HG03066 (cell line): ENCODE measurements at regions not wholly inside any gene's neighbourhood (a gene's known extent, or its start where the extent isn't known, plus 50 kb on each side); places are given as distances from the start of the nearest gene placed in this dataset.
"Not testable (repeated sequence)": the region's sequence is repeated elsewhere in the genome, so short reads cannot be mapped to it uniquely, and the experiment has no call there.

Experiments
- ATAC-seq: cut with Tn5 transposase; IDR thresholded peaks from one replicate; pipeline ENCODE4 v1.9.1; 2021; ENCODE audit warnings: low read depth; ENCODE audit not compliant: unreplicated experiment

- ATAC-seq = no peak
Measured at GRCh38 chr12:97711392-97711791, 248.8 kb downstream of the RMST start.

GRCh38 chr12:97713270-97713669 is 250.7 kb downstream of the RMST start:
- ATAC-seq = no peak

GRCh38 chr12:97714107-97714563 is 251.5 kb downstream of the RMST start:
- ATAC-seq = no peak

- no peak for ATAC-seq
Measured at GRCh38 chr12:97716356-97716755, 253.8 kb downstream of the RMST start.

- ATAC-seq = not testable (repeated sequence)
Measured at GRCh38 chr12:97723801-97724200, 261.2 kb downstream of the RMST start.

GRCh38 chr12:97745406-97746101 is 282.9 kb downstream of the RMST start:
- ATAC-seq = no peak

- no peak for ATAC-seq
Measured at GRCh38 chr12:97748298-97748697, 285.7 kb downstream of the RMST start.

- no peak for ATAC-seq
Measured at GRCh38 chr12:97751704-97752103, 289.1 kb downstream of the RMST start.

- no peak for ATAC-seq
Measured at GRCh38 chr12:97752129-97752528, 289.5 kb downstream of the RMST start.

GRCh38 chr12:97753332-97753731 is 290.7 kb downstream of the RMST start:
- ATAC-seq = no peak

GRCh38 chr12:97754306-97754705 is 291.7 kb downstream of the RMST start:
- no peak for ATAC-seq

GRCh38 chr12:97756066-97756666 is 293.6 kb downstream of the RMST start:
- no peak for ATAC-seq

GRCh38 chr12:97756741-97757140 is 294.1 kb downstream of the RMST start:
- no peak for ATAC-seq

- no peak for ATAC-seq
Measured at GRCh38 chr12:97757481-97758193, 295.0 kb downstream of the RMST start.

- no peak for ATAC-seq
Measured at GRCh38 chr12:97758194-97758501, 295.5 kb downstream of the RMST start.

GRCh38 chr12:97758586-97758985 is 296.0 kb downstream of the RMST start:
- no peak for ATAC-seq

GRCh38 chr12:97760601-97761000 is 298.0 kb downstream of the RMST start:
- ATAC-seq = no peak

GRCh38 chr12:97763113-97763512 is 300.5 kb downstream of the RMST start:
- no peak for ATAC-seq

GRCh38 chr12:97764700-97765099 is 302.1 kb downstream of the RMST start:
- ATAC-seq = no peak

GRCh38 chr12:97767347-97767746 is 304.7 kb downstream of the RMST start:
- no peak for ATAC-seq

- no peak for ATAC-seq
Measured at GRCh38 chr12:97778111-97778510, 315.5 kb downstream of the RMST start.

- ATAC-seq = no peak
Measured at GRCh38 chr12:97781342-97781741, 318.7 kb downstream of the RMST start.
